ENCODE measurements at regions not wholly inside any gene's neighbourhood (a gene's known extent, or its start where the extent isn't known, plus 50 kb on each side); places are given as distances from the start of the nearest gene placed in this dataset.

DNA sequence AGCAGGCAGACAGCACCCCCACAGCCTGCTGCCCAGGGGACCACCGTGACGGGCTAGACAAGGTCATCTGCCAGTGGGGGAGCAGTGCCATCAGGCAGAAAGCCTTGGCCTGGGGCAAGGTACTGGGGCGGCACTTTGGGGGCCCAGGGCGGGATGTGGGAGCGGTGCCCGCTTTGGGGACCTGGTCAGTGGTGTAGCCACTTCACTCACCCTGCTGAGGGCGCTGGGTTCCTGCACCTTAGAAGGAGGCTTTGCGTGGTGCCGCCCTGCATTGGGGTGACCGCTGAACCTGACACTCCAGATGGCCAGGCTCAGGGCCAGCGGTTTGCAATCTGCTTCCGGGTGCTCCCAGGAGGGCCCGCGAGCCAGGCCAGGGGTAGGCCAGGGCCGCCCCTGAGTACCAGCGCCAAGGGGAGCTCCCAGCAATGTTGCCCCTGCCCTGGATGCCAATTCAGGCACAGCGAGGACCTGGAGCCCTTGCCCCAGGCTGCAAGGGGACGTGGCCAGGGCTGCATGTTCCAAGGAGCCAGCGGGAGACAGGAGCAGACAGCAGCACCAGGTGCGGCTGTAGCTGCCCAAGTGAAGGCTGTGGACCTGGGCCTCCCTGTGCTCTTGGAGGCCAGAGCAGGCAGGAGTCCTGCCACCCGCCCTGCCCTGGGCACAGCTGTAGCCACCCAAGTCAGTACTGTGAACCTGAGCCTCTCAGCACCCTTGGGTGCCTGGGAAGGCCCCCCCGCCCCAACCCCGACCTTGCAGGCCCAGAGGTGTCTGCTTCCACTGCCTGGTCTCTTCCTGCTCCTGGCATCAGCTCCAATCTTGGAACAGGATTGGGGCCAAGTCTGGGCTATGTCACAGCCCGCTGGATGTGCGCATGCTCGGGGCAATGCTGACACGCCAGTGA is 550.7 kb downstream of the SLC6A15 start:
- H3K56ac ChIP-seq (replicated peaks; ENCODE audit: insufficient read length, low read depth, low read length), result no peak overlapping the region
- no peaks in the 10 kb centered on the region for H3K79me1 ChIP-seq (ENCODE audit: low read depth, low read length)
- DNase-seq (ENCODE audit: low read depth in 1 of 2, low spot score in 2 of 2) (no peak), FAIRE-seq (no peak)
- H3K23ac ChIP-seq (ENCODE audit: insufficient read length), result no peak overlapping the region
- H3K27me3 ChIP-seq (replicated peaks in 1 of 4; ENCODE audit: control insufficient read depth in 3 of 4, extremely low read depth in 1 of 4, insufficient read depth in 3 of 4, low read length in 3 of 4), result no peaks in the 10 kb centered on the region
- H2AK5ac ChIP-seq (ENCODE audit: low read depth, low read length), result no peak overlapping the region
- no peak overlapping the region for H4K5ac ChIP-seq (ENCODE audit: insufficient read length, low read depth, low read length)
- H3K9ac ChIP-seq (replicated peaks in 1 of 4; ENCODE audit: extremely low read depth in 1 of 4, low read depth in 3 of 4, low read length in 3 of 4), result no peak overlapping the region
- H4K8ac ChIP-seq (ENCODE audit: extremely low read depth, insufficient read depth, low read length), result no peak overlapping the region
- no peak overlapping the region; the same call in 1 of the 2 replicates for H2AFZ ChIP-seq (ENCODE audit: low read length)
- H3K14ac ChIP-seq (ENCODE audit: insufficient read length), result no peak overlapping the region
- no peak overlapping the region for H2BK5ac ChIP-seq (ENCODE audit: low read depth, low read length)
- H3K23me2 ChIP-seq (ENCODE audit: low read depth, low read length), result no peaks in the 10 kb centered on the region
- no peak overlapping the region for H3K4me2 ChIP-seq (ENCODE audit: insufficient read depth in 1 of 2, low read depth in 2 of 2, low read length in 2 of 2)
- H2BK12ac ChIP-seq (ENCODE audit: low read depth, low read length), result no peak overlapping the region
- no peak overlapping the region for H3K4ac ChIP-seq (replicated peaks; ENCODE audit: insufficient read length, low read depth, low read length)
- no peaks in the 10 kb centered on the region for H3K79me2 ChIP-seq (ENCODE audit: control insufficient read depth in 1 of 2, insufficient read depth in 2 of 2, low read length in 2 of 2)
- H4K20me1 ChIP-seq (replicated peaks in 1 of 2; ENCODE audit: control insufficient read depth in 1 of 2, insufficient read depth in 2 of 2, low read length in 2 of 2), result no peaks in the 10 kb centered on the region
- H4K91ac ChIP-seq (replicated peaks; ENCODE audit: insufficient read length, low read length), result no peak overlapping the region
- 92% methylated on average over 24 of the region's 27 CpGs; no CpG with 5 or more reads in 1 of the 2 experiments for WGBS, 2 experiments (ENCODE audit: extremely low coverage in 1 of 2, insufficient coverage in 1 of 2, insufficient read length in 1 of 2, insufficient replicate concordance in 2 of 2, low coverage in 1 of 2, low lambda C conversion rate in 2 of 2, missing lambda C conversion rate in 1 of 2)
- no peak overlapping the region for H2BK15ac ChIP-seq (ENCODE audit: low read length)
- no peak overlapping the region for H3K4me3 ChIP-seq (ENCODE audit: extremely low read depth in 1 of 4, insufficient read depth in 2 of 4, low read depth in 3 of 4, low read length in 4 of 4)
- no peak overlapping the region for H3K18ac ChIP-seq (ENCODE audit: extremely low read depth, low read length)
- H2BK120ac ChIP-seq (replicated peaks; ENCODE audit: low read depth, low read length), result no peak overlapping the region
- no peaks in the 10 kb centered on the region for H3K4me1 ChIP-seq (replicated peaks in 1 of 4; ENCODE audit: control insufficient read depth in 3 of 4, insufficient read depth in 4 of 4, low read length in 3 of 4)
- no peaks in the 10 kb centered on the region for H3K9me3 ChIP-seq (ENCODE audit: insufficient read depth in 2 of 2, low read depth in 1 of 2, low read length in 1 of 2)
- H3K36me3 ChIP-seq (ENCODE audit: control insufficient read depth in 2 of 4, insufficient read depth in 4 of 4, low read length in 3 of 4), result no peaks in the 10 kb centered on the region
- no peak overlapping the region for H2BK20ac ChIP-seq (ENCODE audit: low read length)
- POLR2A ChIA-PET (ENCODE audit: partially characterized antibody), result no interaction called here
- no peak overlapping the region for H3K27ac ChIP-seq (ENCODE audit: low read depth, low read length)
- CTCF ChIA-PET (ENCODE audit: partially characterized antibody), result interaction anchor here (1.3 kb wide), 1 partner anchor 146 kb away, joined by 3 read pairs; no protein-coding TSS in a partner anchor
- 0 out of 4 replicates have a peak, but pooled peaks of 1 of the 2 experiments have one; percentile 3 for TF ChIP-seq RAD21 (IDR thresholded peaks at IDR 0.05 in 1 of 2, conservative IDR thresholded peaks at IDR 0.05 in 1 of 2; ENCODE audit: low read depth in 2 of 2, low read length in 2 of 2)
- TF ChIP-seq, protein P1, sequence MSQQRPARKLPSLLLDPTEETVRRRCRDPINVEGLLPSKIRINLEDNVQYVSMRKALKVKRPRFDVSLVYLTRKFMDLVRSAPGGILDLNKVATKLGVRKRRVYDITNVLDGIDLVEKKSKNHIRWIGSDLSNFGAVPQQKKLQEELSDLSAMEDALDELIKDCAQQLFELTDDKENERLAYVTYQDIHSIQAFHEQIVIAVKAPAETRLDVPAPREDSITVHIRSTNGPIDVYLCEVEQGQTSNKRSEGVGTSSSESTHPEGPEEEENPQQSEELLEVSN (IDR thresholded peaks at IDR 0.05), result no peak

All from H1 (cell line).